ENCODE measurements at regions not wholly inside any gene's neighbourhood (a gene's known extent, or its start where the extent isn't known, plus 50 kb on each side); places are given as distances from the start of the nearest gene placed in this dataset.
"Not testable (repeated sequence)": the region's sequence is repeated elsewhere in the genome, so short reads cannot be mapped to it uniquely, and the experiment has no call there.

DNA sequence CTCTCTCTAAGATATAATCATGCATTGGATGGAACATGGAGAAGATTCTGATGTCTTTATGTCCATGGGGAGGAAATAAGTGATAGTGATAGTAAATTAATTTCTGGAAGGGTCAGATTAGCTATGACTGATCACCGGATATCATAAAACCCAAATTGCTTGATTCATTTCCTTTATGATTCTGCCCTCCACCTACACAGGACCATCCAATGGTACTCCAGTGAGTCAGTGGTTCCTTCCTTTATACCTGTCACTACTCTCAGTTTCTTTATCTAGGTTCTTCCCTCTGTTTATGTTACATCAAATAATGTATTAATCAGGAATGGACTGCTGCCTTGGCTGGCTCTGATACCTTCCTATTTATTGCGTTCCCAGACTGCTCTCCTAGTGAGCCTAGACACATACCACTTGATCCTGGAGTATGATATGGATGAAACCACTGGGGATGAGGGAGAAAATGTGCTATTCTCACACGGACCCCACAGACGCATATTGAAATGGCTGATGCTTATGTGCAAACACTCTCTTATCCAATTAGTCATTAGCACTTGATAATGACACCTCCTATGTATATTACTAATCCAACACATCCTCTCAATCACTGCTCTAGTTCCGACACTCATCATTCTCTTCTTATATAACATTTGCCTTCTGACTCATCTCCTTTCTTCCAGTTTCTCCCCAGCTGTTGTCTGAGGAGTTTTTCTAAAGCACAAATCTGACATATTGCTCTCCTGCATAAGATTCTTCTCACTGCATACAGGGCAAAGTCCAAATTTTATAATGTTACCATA is 315.6 kb downstream of the INSIG2 start:
- no peak for DNase-seq (ENCODE audit: low spot score)

GRCh38 chr2:118388771-118389170 is 300.5 kb downstream of the INSIG2 start:
- DNase-seq (ENCODE audit: low spot score) = no peak

DNA sequence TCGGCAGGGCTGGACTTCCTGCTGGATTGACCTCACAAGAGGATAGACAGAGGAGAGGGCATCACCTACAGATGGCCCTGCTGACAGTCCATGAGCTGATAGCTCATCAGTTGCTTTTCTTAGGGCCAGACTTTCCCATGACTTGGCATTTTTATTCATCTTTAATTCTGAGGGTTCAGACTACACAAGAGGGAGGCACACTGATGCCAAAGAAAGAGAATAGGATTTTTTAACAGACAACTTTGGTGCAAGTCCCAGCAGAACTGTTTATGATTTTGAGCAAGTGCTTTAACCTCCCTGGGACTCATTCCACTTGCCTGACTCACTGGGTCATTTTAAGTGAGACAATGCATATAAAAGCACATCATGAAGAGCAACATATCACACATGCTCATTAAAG is 299.2 kb downstream of the INSIG2 start:
- DNase-seq (ENCODE audit: low spot score) = no peak

- peak; percentile 8 for DNase-seq (ENCODE audit: low spot score)
Observed at GRCh38 chr2:118386641-118387302, 298.5 kb downstream of the INSIG2 start.

GRCh38 chr2:118380915-118381653 is 292.8 kb downstream of the INSIG2 start:
- no peak for DNase-seq (ENCODE audit: low spot score)

DNA sequence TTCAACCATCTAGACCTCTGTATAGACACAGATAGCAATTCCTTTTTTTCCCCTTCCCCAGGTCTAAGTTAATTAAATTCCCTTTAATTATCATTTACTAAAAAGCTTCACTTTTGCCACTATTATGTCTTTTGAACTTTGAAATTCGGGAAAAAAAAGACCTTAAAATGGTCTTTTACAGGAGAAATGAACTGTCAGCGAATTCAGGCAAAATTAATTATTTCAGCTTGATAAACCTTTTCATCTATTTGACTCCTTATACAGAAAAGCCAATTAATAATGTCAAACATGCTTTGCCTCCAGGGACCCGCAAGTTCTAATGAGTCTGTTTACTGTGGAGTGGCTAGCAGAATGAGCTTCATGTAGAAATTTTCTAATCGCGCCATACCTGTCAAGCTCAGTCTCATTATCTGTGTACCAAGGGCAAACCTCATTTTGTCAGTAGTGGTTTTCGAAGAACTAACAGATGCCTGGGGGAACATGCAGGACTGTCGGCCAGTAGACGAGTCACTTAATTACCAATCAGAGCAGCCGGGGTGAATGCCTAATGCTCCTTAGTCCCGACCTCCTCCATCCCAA is 287.7 kb downstream of the INSIG2 start:
- no peak for DNase-seq (ENCODE audit: low spot score)

DNA sequence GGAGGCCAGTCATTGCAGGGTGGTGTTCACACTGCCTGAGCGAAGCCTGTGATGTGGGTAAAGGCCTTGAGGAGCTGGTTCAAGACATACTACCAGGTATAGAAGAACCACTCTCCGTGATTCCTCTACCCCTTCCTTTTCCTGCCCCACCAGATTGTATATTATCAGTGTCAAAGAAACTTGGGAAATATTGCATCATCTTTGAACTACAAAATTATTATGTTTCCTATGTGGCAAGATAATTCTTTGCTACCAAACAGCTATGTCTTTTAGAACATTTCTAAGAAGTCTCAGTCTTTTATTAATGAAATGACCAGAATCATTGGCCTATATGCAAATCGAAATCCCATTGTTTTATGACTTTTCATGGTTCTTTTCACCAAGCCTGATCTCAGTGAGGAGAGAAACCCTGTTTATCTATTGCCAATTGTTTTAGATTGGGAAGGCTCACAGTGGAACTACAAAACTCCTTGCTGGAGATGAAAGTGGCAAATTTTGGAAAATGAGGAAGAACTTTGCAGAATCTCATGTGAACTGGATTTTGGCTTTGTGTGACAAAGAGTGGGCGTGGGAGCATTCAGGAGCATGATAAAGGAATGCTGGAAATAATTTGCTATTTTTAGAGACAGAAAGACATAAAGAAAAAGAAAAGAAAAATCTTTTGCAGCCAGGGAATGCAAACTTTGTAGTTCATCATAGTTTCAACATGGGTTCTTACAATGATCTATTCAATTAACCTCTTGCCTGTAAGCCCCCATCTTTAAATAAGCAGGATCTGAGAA is 286.9 kb downstream of the INSIG2 start:
- no peak for DNase-seq (ENCODE audit: low spot score)

GRCh38 chr2:118372886-118373830 is 284.9 kb downstream of the INSIG2 start:
- DNase-seq (ENCODE audit: low spot score) = no peak

GRCh38 chr2:118371515-118371914 is 283.2 kb downstream of the INSIG2 start:
- peak; percentile 32 for DNase-seq (ENCODE audit: low spot score)

DNA sequence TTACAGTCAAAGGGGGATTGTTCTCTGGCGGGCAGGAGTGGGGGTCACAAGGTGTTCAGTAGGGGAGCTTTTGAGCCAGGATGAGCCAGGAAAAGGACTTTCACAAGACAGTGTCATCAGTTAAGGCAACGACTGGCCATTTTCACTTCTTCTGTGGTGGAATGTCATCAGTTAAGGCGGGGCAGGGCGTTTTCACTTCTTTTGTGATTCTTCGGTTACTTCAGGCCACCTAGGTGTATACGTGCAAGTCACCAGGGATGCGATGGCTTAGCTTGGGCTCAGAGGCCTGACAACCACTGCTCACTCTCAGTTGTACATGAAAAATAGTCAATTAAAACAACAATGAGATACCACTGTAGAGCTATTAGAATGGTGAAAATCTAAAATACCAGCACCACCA is 281.2 kb downstream of the INSIG2 start:
- not testable (repeated sequence) for DNase-seq (ENCODE audit: low spot score)

- no peak for DNase-seq (ENCODE audit: low spot score)
Observed at GRCh38 chr2:118363604-118364003, 275.3 kb downstream of the INSIG2 start.

- DNase-seq (ENCODE audit: low spot score) = no peak
Observed at GRCh38 chr2:118356051-118356450, 267.8 kb downstream of the INSIG2 start.

DNA sequence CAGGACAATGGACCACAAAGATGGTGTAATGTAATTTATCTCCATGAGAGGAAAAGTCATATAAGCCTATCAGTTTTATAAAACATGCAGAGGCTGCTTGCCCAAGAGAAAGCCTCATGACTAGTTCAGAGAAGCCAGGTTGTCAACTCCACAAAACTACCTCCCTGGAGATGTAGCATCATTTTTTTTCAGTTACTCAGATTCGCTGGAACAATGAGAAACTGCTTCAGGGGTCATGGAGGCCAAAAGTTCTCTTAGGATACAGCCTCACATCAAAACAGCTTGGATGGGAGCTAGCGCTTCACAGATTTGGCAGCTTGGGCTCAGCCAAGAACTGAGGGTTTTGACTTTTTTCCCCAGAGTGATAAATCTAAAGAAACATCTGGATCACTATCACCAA is 263.5 kb downstream of the INSIG2 start:
- DNase-seq (ENCODE audit: low spot score) = no peak

DNA sequence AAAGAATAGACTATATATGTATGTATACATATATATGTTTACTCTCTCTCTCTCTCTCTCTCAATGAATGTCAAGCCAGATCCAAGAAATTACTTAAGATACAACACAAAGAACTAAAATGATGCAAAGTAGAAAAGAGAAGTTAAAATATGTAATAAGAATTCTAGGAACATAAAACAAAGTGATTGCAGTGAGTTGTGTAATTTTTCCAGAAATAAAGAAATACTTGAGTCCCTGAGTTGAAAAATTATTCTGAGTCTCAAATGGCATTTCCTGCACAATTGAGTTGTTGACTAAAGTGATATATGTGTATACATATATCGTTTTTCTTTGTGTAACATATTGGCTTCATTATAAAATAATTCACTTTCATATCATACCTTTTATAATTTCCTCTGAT is 262.4 kb downstream of the INSIG2 start:
- DNase-seq (ENCODE audit: low spot score) = no peak

DNA sequence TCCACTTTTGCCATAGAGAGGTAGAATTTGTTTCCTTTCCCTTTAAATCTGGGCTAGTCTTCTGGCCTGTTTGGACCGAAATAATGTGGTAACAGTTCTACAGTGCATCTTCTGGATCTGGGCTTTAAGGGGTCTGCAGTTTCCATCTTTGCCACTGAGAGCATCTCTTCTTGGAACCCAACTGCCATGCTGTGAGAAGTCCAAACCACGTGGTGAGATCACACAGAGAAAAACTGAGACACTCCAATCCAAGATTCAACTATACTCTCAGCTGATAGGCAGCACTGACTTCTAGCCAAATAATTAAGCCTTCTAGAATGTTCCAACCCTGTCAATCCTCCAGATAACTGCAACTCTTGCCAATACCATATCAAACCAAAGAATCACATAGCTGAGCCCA is 261.1 kb downstream of the INSIG2 start:
- DNase-seq (ENCODE audit: low spot score) = no peak

GRCh38 chr2:118348380-118349034 is 260.2 kb downstream of the INSIG2 start:
- DNase-seq (ENCODE audit: low spot score) = no peak

GRCh38 chr2:118345465-118345864 is 257.2 kb downstream of the INSIG2 start:
- DNase-seq (ENCODE audit: low spot score) = no peak

GRCh38 chr2:118340103-118340502 is 251.8 kb downstream of the INSIG2 start:
- no peak for DNase-seq (ENCODE audit: low spot score)

- no peak for DNase-seq (ENCODE audit: low spot score)
Observed at GRCh38 chr2:118339386-118339785, 251.1 kb downstream of the INSIG2 start.

DNA sequence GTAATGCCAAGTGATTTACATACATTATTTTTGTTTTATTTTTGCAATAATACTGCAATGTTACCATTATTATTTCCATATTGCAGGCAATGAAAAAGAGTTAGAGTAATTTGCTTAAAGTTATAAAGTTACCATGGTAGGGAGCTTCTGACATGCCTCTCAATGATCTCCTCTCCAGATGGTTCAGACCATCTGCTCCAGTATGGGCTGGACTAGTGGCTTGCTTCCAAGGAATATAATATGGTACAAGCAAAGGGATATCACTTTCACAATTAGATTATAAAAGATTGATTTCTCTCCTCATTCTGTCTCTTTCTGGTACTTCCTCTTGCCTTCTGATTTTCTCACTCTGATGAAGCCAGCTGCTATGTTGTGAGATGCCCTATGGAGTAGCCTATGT is 245.4 kb downstream of the INSIG2 start:
- no peak for DNase-seq (ENCODE audit: low spot score)

Measured in H4 (cell line).